ENCODE measurements at regions not wholly inside any gene's neighbourhood (a gene's known extent, or its start where the extent isn't known, plus 50 kb on each side); places are given as distances from the start of the nearest gene placed in this dataset.
"Not testable (repeated sequence)": the region's sequence is repeated elsewhere in the genome, so short reads cannot be mapped to it uniquely, and the experiment has no call there.

GRCh38 chr16:60647388-60647787 is 1388.8 kb downstream of the CDH8 start:
- not testable (repeated sequence) for TF ChIP-seq POLR2A, CTCF, POLR2AphosphoS5 (IDR thresholded peaks at IDR 0.05)

Data from prostate gland (tissue), 2 donors.